Hepatocyte (in vitro differentiated cells): ENCODE measurements at regions not wholly inside any gene's neighbourhood (a gene's known extent, or its start where the extent isn't known, plus 50 kb on each side); places are given as distances from the start of the nearest gene placed in this dataset.

Source experiments
- DNase-seq: peaks from one replicate; pipeline ENCODE4 v3.0.0-alpha.2; 2016; ENCODE audit warnings: low spot score
- H2AFZ ChIP-seq: fragments of 200-600 bp; sonication (generic); 2 replicates; pipeline ENCODE4 v1.6.0; 2016; ENCODE audit warnings: antibody characterized with exemption, mild to moderate bottlenecking
- H3K27ac ChIP-seq: fragments of 200-600 bp; sonication (generic); 2 replicates; pipeline ENCODE4 v1.5.1; 2016; ENCODE audit warnings: mild to moderate bottlenecking
- H3K27me3 ChIP-seq: fragments of 200-600 bp; sonication (generic); 2 replicates; pipeline ENCODE4 v1.6.1; 2016
- H3K36me3 ChIP-seq: fragments of 200-600 bp; sonication (generic); replicated peaks from 2 replicates; pipeline ENCODE4 v1.5.1; 2016; ENCODE audit warnings: low read depth; ENCODE audit not compliant: insufficient read depth
- H3K4me1 ChIP-seq: fragments of 200-600 bp; sonication (generic); 2 replicates; pipeline ENCODE4 v1.5.1; 2016; ENCODE audit warnings: mild to moderate bottlenecking, moderate library complexity; ENCODE audit not compliant: insufficient read depth
- H3K4me2 ChIP-seq: fragments of 200-600 bp; sonication (generic); 2 replicates; pipeline ENCODE4 v1.6.0; 2016
- H3K4me3 ChIP-seq: fragments of 200-600 bp; sonication (generic); 2 replicates; pipeline ENCODE4 v1.5.1; 2016; ENCODE audit warnings: mild to moderate bottlenecking
- H3K79me2 ChIP-seq: fragments of 200-600 bp; sonication (generic); 2 replicates; pipeline ENCODE4 v1.6.0; 2017; ENCODE audit warnings: mild to moderate bottlenecking
- H3K9me2 ChIP-seq: fragments of 200-600 bp; sonication (generic); replicated peaks from 2 replicates; pipeline ENCODE4 v1.6.0; 2017; ENCODE audit warnings: mild to moderate bottlenecking; ENCODE audit not compliant: insufficient read depth
- H3K9me3 ChIP-seq: fragments of 200-600 bp; sonication (generic); 2 replicates; pipeline ENCODE4 v1.5.1; 2016; ENCODE audit warnings: low read depth, mild to moderate bottlenecking
- H4K20me1 ChIP-seq: fragments of 200-600 bp; sonication (generic); 2 replicates; pipeline ENCODE4 v1.6.0; 2016; ENCODE audit warnings: mild to moderate bottlenecking; ENCODE audit not compliant: insufficient read depth, poor library complexity, severe bottlenecking
- CTCF ChIP-seq: fragments of 200-600 bp; sonication (generic); IDR thresholded peaks from 2 replicates; pipeline ENCODE4 v1.5.1; 2016; ENCODE audit warnings: antibody characterized with exemption, mild to moderate bottlenecking; ENCODE audit not compliant: poor library complexity
- EZH2 ChIP-seq: fragments of 200-600 bp; sonication (generic); IDR thresholded peaks from 2 replicates; pipeline ENCODE4 v1.6.1; 2016; ENCODE audit warnings: antibody characterized with exemption, mild to moderate bottlenecking, borderline replicate concordance
- EZH2phosphoT487 ChIP-seq: fragments of 200-600 bp; sonication (generic); IDR thresholded peaks from one replicate; pipeline ENCODE4 v1.6.1; 2018; ENCODE audit warnings: antibody characterized with exemption, mild to moderate bottlenecking, low read depth, moderate library complexity; ENCODE audit not compliant: unreplicated experiment, severe bottlenecking
- WGBS: methylation state at CpG from one replicate; pipeline ENCODE4 v1.1.6; 2016; ENCODE audit warnings: low lambda C conversion rate; ENCODE audit errors: missing lambda C conversion rate; 5-methylcytosine and 5-hydroxymethylcytosine counted together

- Histone ChIP-seq H3K27me3 (no peaks in the 10 kb centered on the region), H2AFZ (no peak overlapping the region), H3K9me2 (no peaks in the 10 kb centered on the region), H3K4me2 (no peak overlapping the region), H3K27ac (no peak overlapping the region), H3K9me3 (no peaks in the 10 kb centered on the region), H3K4me1 (no peaks in the 10 kb centered on the region), H3K4me3 (no peak overlapping the region), H4K20me1 (no peaks in the 10 kb centered on the region), H3K36me3 (no peaks in the 10 kb centered on the region), H3K79me2 (no peaks in the 10 kb centered on the region)
- TF ChIP-seq CTCF (no peak), EZH2phosphoT487 (no peak), EZH2 (no peak)
- no peak for DNase-seq
- 91% methylated on average over 5 of the region's 5 CpGs for WGBS
Observed at GRCh38 chr1:221069178-221069903, 190.1 kb downstream of the HLX start.

- Histone ChIP-seq H4K20me1 (no peaks in the 10 kb centered on the region), H3K9me3 (no peaks in the 10 kb centered on the region), H3K27me3 (no peaks in the 10 kb centered on the region), H3K4me3 (no peak overlapping the region), H2AFZ (no peak overlapping the region), H3K27ac (no peak overlapping the region), H3K36me3 (no peaks in the 10 kb centered on the region), H3K4me1 (no peaks in the 10 kb centered on the region), H3K9me2 (no peaks in the 10 kb centered on the region), H3K4me2 (no peak overlapping the region), H3K79me2 (no peaks in the 10 kb centered on the region)
- 93% methylated on average over 2 of the region's 2 CpGs for WGBS
- no peak for DNase-seq
- TF ChIP-seq EZH2 (no peak), CTCF (no peak), EZH2phosphoT487 (no peak)
Observed at GRCh38 chr1:221069986-221070385, 190.7 kb downstream of the HLX start.

- Histone ChIP-seq H3K4me1 (peaks cover 2% of the 10 kb centered on the region), H3K4me3 (no peak overlapping the region), H3K4me2 (no peak overlapping the region), H3K9me2 (no peaks in the 10 kb centered on the region), H3K27me3 (no peaks in the 10 kb centered on the region), H2AFZ (no peak overlapping the region), H3K27ac (no peak overlapping the region), H3K79me2 (no peaks in the 10 kb centered on the region), H3K9me3 (no peaks in the 10 kb centered on the region), H4K20me1 (no peaks in the 10 kb centered on the region), H3K36me3 (no peaks in the 10 kb centered on the region)
- no peak for TF ChIP-seq CTCF
- no peak for TF ChIP-seq EZH2
- TF ChIP-seq EZH2phosphoT487 = no peak
- no peak for DNase-seq
- 82% methylated on average over 1 of the region's 1 CpG for WGBS
Observed at GRCh38 chr1:221071777-221072176, 192.5 kb downstream of the HLX start.
